H1 (cell line): ENCODE measurements at regions not wholly inside any gene's neighbourhood (a gene's known extent, or its start where the extent isn't known, plus 50 kb on each side); places are given as distances from the start of the nearest gene placed in this dataset.
A peak's percentile ranks its signal among the peaks of the same experiment; 100 is the strongest.

Source experiments
- CTCF ChIA-PET: fragments of 300-600 bp; sonication (Branson Sonifier 250); formaldehyde crosslinking; loops from one replicate; lab custom pipeline; 2021; ENCODE audit not compliant: partially characterized antibody; lab: Charles Lee
- POLR2A ChIA-PET: fragments of 300-600 bp; sonication (Branson Sonifier 250); formaldehyde crosslinking; loops from one replicate; lab custom pipeline; 2021; ENCODE audit warnings: inconsistent platforms; ENCODE audit not compliant: partially characterized antibody; lab: Charles Lee
- DNase-seq, 2 experiments: peaks; one replicate each; pipeline versions ENCODE4 v3.0.0 to v3.0.0-alpha.2; 2010 to 2022; ENCODE audit warnings: low spot score in 2 of 2, low read depth in 1 of 2, mixed read lengths in 1 of 2
- FAIRE-seq: peaks from 2 replicates; lab custom pipeline; 2011; peaks lifted over from hg19 to GRCh38; lab: Jason Lieb, UNC
- H2AFZ ChIP-seq: 2 replicates; pipeline ENCODE4 v1.8.1; 2012; ENCODE audit warnings: low read length, inconsistent platforms
- H2AK5ac ChIP-seq: 2 replicates; pipeline ENCODE4 v1.6.1; 2013; ENCODE audit warnings: low read depth, low read length
- H2BK120ac ChIP-seq: replicated peaks from 2 replicates; pipeline ENCODE3; 2013; ENCODE audit warnings: low read depth, low read length, inconsistent platforms
- H2BK12ac ChIP-seq: 2 replicates; pipeline ENCODE4 v1.6.1; 2013; ENCODE audit warnings: low read depth, low read length
- H2BK15ac ChIP-seq: 2 replicates; pipeline ENCODE4 v1.6.1; 2013; ENCODE audit warnings: low read length
- H2BK20ac ChIP-seq: 2 replicates; pipeline ENCODE4 v1.6.1; 2013; ENCODE audit warnings: low read length
- H2BK5ac ChIP-seq: 2 replicates; pipeline ENCODE4 v1.6.1; 2013; ENCODE audit warnings: low read depth, low read length
- H3K14ac ChIP-seq: 2 replicates; pipeline ENCODE4 v1.6.1; 2013; ENCODE audit warnings: inconsistent platforms; ENCODE audit not compliant: insufficient read length
- H3K18ac ChIP-seq: 2 replicates; pipeline ENCODE4 v1.6.1; 2013; ENCODE audit warnings: low read length; ENCODE audit errors: extremely low read depth
- H3K23ac ChIP-seq: 2 replicates; pipeline ENCODE4 v1.6.1; 2013; ENCODE audit warnings: inconsistent platforms; ENCODE audit not compliant: insufficient read length
- H3K23me2 ChIP-seq: 2 replicates; pipeline ENCODE4 v1.6.1; 2013; ENCODE audit warnings: low read depth, low read length
- H3K27ac ChIP-seq: 2 replicates; pipeline ENCODE4 v1.6.1; 2011; ENCODE audit warnings: low read depth, low read length, inconsistent platforms
- H3K27me3 ChIP-seq, 4 experiments: replicated peaks in 1 of 4; 1 replicate in 1 of 4; 2 replicates in 3 of 4; pipeline versions ENCODE4 v1.6.1 to v1.8.1; 2011 to 2013; ENCODE audit warnings: low read length in 3 of 4, mild to moderate bottlenecking in 3 of 4, inconsistent platforms in 2 of 4, mixed read lengths in 2 of 4, moderate library complexity in 1 of 4; ENCODE audit not compliant: control insufficient read depth in 3 of 4, insufficient read depth in 3 of 4; ENCODE audit errors: extremely low read depth in 1 of 4
- H3K36me3 ChIP-seq, 4 experiments: 2 replicates each; pipeline versions ENCODE4 v1.6.1 to v1.8.1; 2011 to 2013; ENCODE audit warnings: mild to moderate bottlenecking in 4 of 4, low read length in 3 of 4, moderate library complexity in 2 of 4, control low read depth in 1 of 4, inconsistent platforms in 1 of 4; ENCODE audit not compliant: insufficient read depth in 4 of 4, control insufficient read depth in 2 of 4
- H3K4ac ChIP-seq: replicated peaks from 2 replicates; pipeline ENCODE3; 2013; ENCODE audit warnings: low read length, low read depth, mixed read lengths, inconsistent platforms; ENCODE audit not compliant: insufficient read length
- H3K4me1 ChIP-seq, 4 experiments: replicated peaks in 1 of 4; 1 replicate in 1 of 4; 2 replicates in 3 of 4; pipeline versions ENCODE4 v1.6.1 to v1.8.1; 2011 to 2013; ENCODE audit warnings: low read length in 3 of 4, inconsistent platforms in 2 of 4, mixed read lengths in 1 of 4; ENCODE audit not compliant: insufficient read depth in 4 of 4, control insufficient read depth in 3 of 4
- H3K4me2 ChIP-seq, 2 experiments: 2 replicates each; pipeline versions ENCODE4 v1.6.1 to v1.8.1; 2011 to 2013; ENCODE audit warnings: low read depth in 2 of 2, low read length in 2 of 2, control low read depth in 1 of 2, inconsistent platforms in 1 of 2, mild to moderate bottlenecking in 1 of 2; ENCODE audit not compliant: insufficient read depth in 1 of 2
- H3K4me3 ChIP-seq, 4 experiments: fragments of 200-600, 300-600 bp in 1 of 4; sonication (generic), shearing (Covaris generic), sonication (Bioruptor Twin) in 1 of 4; 2 replicates each; pipeline versions ENCODE4 v1.5.1 to v1.8.1; 2011 to 2016; ENCODE audit warnings: low read length in 4 of 4, low read depth in 3 of 4, control low read depth in 2 of 4, inconsistent platforms in 2 of 4, mild to moderate bottlenecking in 2 of 4, mixed read lengths in 1 of 4, moderate library complexity in 1 of 4; ENCODE audit not compliant: insufficient read depth in 2 of 4; ENCODE audit errors: extremely low read depth in 1 of 4
- H3K56ac ChIP-seq: replicated peaks from 2 replicates; pipeline ENCODE3; 2013; ENCODE audit warnings: low read depth, mild to moderate bottlenecking, mixed read lengths, low read length, inconsistent platforms; ENCODE audit not compliant: insufficient read length
- H3K79me1 ChIP-seq: 2 replicates; pipeline ENCODE4 v1.6.1; 2013; ENCODE audit warnings: low read depth, low read length, control low read depth
- H3K79me2 ChIP-seq, 2 experiments: 2 replicates each; pipeline versions ENCODE4 v1.6.1 to v1.8.1; 2012 to 2013; ENCODE audit warnings: low read length in 2 of 2, mild to moderate bottlenecking in 2 of 2, inconsistent platforms in 1 of 2; ENCODE audit not compliant: insufficient read depth in 2 of 2, control insufficient read depth in 1 of 2
- H3K9ac ChIP-seq, 4 experiments: replicated peaks in 1 of 4; 1 replicate in 1 of 4; 2 replicates in 3 of 4; pipeline versions ENCODE4 v1.6.1 to v1.8.1; 2011 to 2013; ENCODE audit warnings: low read depth in 3 of 4, low read length in 3 of 4, control low read depth in 2 of 4, mild to moderate bottlenecking in 2 of 4, moderate library complexity in 2 of 4, inconsistent platforms in 1 of 4; ENCODE audit errors: extremely low read depth in 1 of 4
- H3K9me3 ChIP-seq, 2 experiments: 2 replicates each; pipeline versions ENCODE4 v1.6.1 to v1.8.1; 2012 to 2013; ENCODE audit warnings: mild to moderate bottlenecking in 2 of 2, moderate library complexity in 2 of 2, control low read depth in 1 of 2, inconsistent platforms in 1 of 2, low read depth in 1 of 2, low read length in 1 of 2, mixed read lengths in 1 of 2; ENCODE audit not compliant: insufficient read depth in 2 of 2
- H4K20me1 ChIP-seq, 2 experiments: replicated peaks in 1 of 2; 2 replicates each; pipeline versions ENCODE3 to v1.8.1; 2011 to 2013; ENCODE audit warnings: inconsistent platforms in 2 of 2, low read length in 2 of 2, mild to moderate bottlenecking in 1 of 2; ENCODE audit not compliant: insufficient read depth in 2 of 2, control insufficient read depth in 1 of 2
- H4K5ac ChIP-seq: 2 replicates; pipeline ENCODE4 v1.6.1; 2013; ENCODE audit warnings: low read length, low read depth, mixed read lengths, inconsistent platforms; ENCODE audit not compliant: insufficient read length
- H4K8ac ChIP-seq: 2 replicates; pipeline ENCODE4 v1.8.0; 2013; ENCODE audit warnings: mild to moderate bottlenecking, moderate library complexity, low read length, inconsistent platforms; ENCODE audit not compliant: insufficient read depth; ENCODE audit errors: extremely low read depth
- H4K91ac ChIP-seq: replicated peaks from 2 replicates; pipeline ENCODE3; 2013; ENCODE audit warnings: low read length, mixed read lengths, inconsistent platforms; ENCODE audit not compliant: insufficient read length
- ATF3 ChIP-seq: IDR thresholded peaks from 2 replicates; pipeline ENCODE4 v1.6.1; 2011; ENCODE audit warnings: low read depth, mild to moderate bottlenecking, low read length; ENCODE audit not compliant: insufficient read depth
- BRCA1 ChIP-seq: IDR thresholded peaks from 2 replicates; pipeline ENCODE4 v1.6.1; 2012; ENCODE audit warnings: low read depth, low read length, improper control_type of control experiment
- CEBPB ChIP-seq: IDR thresholded peaks from 2 replicates; pipeline ENCODE4 v1.6.1; 2012; ENCODE audit warnings: low read depth, low read length
- CREB1 ChIP-seq: IDR thresholded peaks from 2 replicates; pipeline ENCODE4 v1.6.1; 2012; ENCODE audit warnings: inconsistent platforms
- EZH2 ChIP-seq: fragments of 200-600 bp; sonication (generic); IDR thresholded peaks from 2 replicates; pipeline ENCODE4 v1.7.1; 2012; ENCODE audit warnings: low read depth, mild to moderate bottlenecking, moderate library complexity, low read length, inconsistent platforms; ENCODE audit not compliant: severe bottlenecking
- GABPA ChIP-seq: IDR thresholded peaks from 2 replicates; pipeline ENCODE4 v1.6.1; 2011; ENCODE audit warnings: mild to moderate bottlenecking, low read length, moderate library complexity, borderline replicate concordance; ENCODE audit not compliant: insufficient read depth
- HDAC2 ChIP-seq, 2 experiments: fragments of 300-600 bp in 1 of 2; sonication (generic) in 1 of 2; IDR thresholded peaks; 2 replicates each; pipeline ENCODE4 v1.6.1; 2011 to 2012; ENCODE audit warnings: low read depth in 2 of 2, low read length in 2 of 2, mild to moderate bottlenecking in 2 of 2, moderate library complexity in 2 of 2, borderline replicate concordance in 1 of 2, inconsistent platforms in 1 of 2
- KDM1A ChIP-seq: fragments of 200-600, 300-600 bp; sonication (generic); IDR thresholded peaks from 2 replicates; pipeline ENCODE4 v1.7.1; 2016; ENCODE audit warnings: mild to moderate bottlenecking, low read length, borderline replicate concordance
- MAFK ChIP-seq: IDR thresholded peaks from 2 replicates; pipeline ENCODE4 v1.6.1; 2012; ENCODE audit warnings: low read depth, mild to moderate bottlenecking, improper control_type of control experiment, low read length
- NRF1 ChIP-seq: IDR thresholded peaks from 2 replicates; pipeline ENCODE4 v1.6.1; 2011; ENCODE audit warnings: mild to moderate bottlenecking, low read depth, low read length, improper control_type of control experiment
- SP1 ChIP-seq: IDR thresholded peaks from 2 replicates; pipeline ENCODE4 v1.6.1; 2011; ENCODE audit warnings: low read depth, low read length
- SP2 ChIP-seq: IDR thresholded peaks from 2 replicates; pipeline ENCODE4 v1.6.1; 2012; ENCODE audit warnings: mild to moderate bottlenecking, low read length, inconsistent platforms
- TCF12 ChIP-seq: IDR thresholded peaks from 2 replicates; pipeline ENCODE4 v1.6.1; 2011; ENCODE audit warnings: low read depth, mild to moderate bottlenecking, low read length
- YY1 ChIP-seq: IDR thresholded peaks from 2 replicates; pipeline ENCODE4 v1.6.1; 2011; ENCODE audit warnings: low read depth, mild to moderate bottlenecking, low read length
- WGBS, 2 experiments: shearing (Covaris generic) in 1 of 2; methylation state at CpG; one replicate each; pipeline versions ENCODE4 v1.1.6 to v1.1.7; 2013 to 2015; ENCODE audit warnings: low lambda C conversion rate in 2 of 2, mixed read lengths in 2 of 2, inconsistent platforms in 1 of 2, low coverage in 1 of 2, missing lambda C conversion rate in 1 of 2; ENCODE audit not compliant: insufficient replicate concordance in 2 of 2, insufficient coverage in 1 of 2, insufficient read length in 1 of 2; ENCODE audit errors: extremely low coverage in 1 of 2, missing lambda C conversion rate in 1 of 2; 5-methylcytosine and 5-hydroxymethylcytosine counted together
- TF ChIP-seq, protein P1 (sequence below): IDR thresholded peaks from 2 replicates; pipeline ENCODE4 v1.6.1; 2012; ENCODE audit warnings: inconsistent platforms

DNA sequence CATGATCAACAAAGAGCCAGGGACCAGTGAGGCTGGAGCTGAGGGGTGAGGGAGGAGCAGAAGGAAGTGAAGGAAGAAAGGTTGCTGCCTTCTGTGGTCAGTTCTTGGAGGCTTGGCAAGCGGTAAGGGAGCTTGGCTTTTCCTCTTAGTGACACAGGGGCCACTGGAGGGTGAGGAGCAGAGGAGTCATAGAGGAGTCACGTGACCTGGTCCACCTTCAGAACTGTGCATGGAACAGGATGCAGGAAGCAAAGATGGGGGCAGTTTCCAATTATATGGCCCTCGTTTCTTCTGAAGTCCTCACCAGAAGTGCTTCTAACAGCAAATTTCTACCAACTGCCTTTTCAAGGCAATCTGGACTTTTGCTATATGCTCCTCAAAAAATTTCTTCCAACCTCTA is 326.9 kb upstream of the SMIM21 start:
- Histone ChIP-seq H3K27ac (no peak overlapping the region), H4K8ac (no peak overlapping the region), H2BK5ac (no peak overlapping the region), H2BK120ac (no peak overlapping the region), H3K4ac (no peak overlapping the region), H3K56ac (no peak overlapping the region), H4K5ac (no peak overlapping the region), H3K79me1 (no peaks in the 10 kb centered on the region), H2BK15ac (no peak overlapping the region), H3K79me2 (no peaks in the 10 kb centered on the region), H3K23me2 (no peaks in the 10 kb centered on the region), H2AK5ac (no peak overlapping the region), H3K4me1 (peaks cover 0 to 3% (median 0%) of the 10 kb centered on the region in 4 experiments; a peak in 1 of 7 replicates), H3K9ac (no peak overlapping the region), H3K4me2 (no peak overlapping the region), H4K20me1 (no peaks in the 10 kb centered on the region), H3K18ac (peak overlapping the region; percentile 13; the same call in 1 of the 2 replicates), H4K91ac (no peak overlapping the region), H3K27me3 (no peaks in the 10 kb centered on the region), H2BK12ac (no peak overlapping the region), H3K36me3 (no peaks in the 10 kb centered on the region), H2AFZ (no peak overlapping the region), H3K14ac (no peak overlapping the region), H3K4me3 (no peak overlapping the region), H3K9me3 (no peaks in the 10 kb centered on the region), H3K23ac (no peak overlapping the region), H2BK20ac (no peak overlapping the region)
- ChIA-PET POLR2A (no interaction called here), CTCF (interaction anchor here (0.6 kb wide), 1 partner anchor 1186 kb away, joined by 3 read pairs; no protein-coding TSS in a partner anchor)
- DNase-seq (no peak), FAIRE-seq (no peak)
- WGBS, 2 experiments: 93% methylated on average over 3 of the region's 3 CpGs; no CpG with 5 or more reads in 1 of the 2 experiments
- TF ChIP-seq CREB1 (no peak), SP2 (no peak), MAFK (no peak), NRF1 (no peak), ATF3 (no peak), TCF12 (no peak), EZH2 (no peak), HDAC2 (IDR thresholded peaks at IDR 0.05; ENCODE audit: borderline replicate concordance in 1 of 2, low read depth in 2 of 2, low read length in 2 of 2) (no peak), GABPA (no peak), YY1 (no peak), KDM1A (no peak), SP1 (no peak), BRCA1 (no peak), CEBPB (no peak)
- TF ChIP-seq, protein P1, sequence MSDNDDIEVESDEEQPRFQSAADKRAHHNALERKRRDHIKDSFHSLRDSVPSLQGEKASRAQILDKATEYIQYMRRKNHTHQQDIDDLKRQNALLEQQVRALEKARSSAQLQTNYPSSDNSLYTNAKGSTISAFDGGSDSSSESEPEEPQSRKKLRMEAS: no peak
